ENCODE measurements at regions not wholly inside any gene's neighbourhood (a gene's known extent, or its start where the extent isn't known, plus 50 kb on each side); places are given as distances from the start of the nearest gene placed in this dataset.
A peak's percentile ranks its signal among the peaks of the same experiment; 100 is the strongest.

- ChIA-PET POLR2A (no interaction called here), CTCF (interaction anchor here (0.6 to 1.3 kb wide), 4 partner anchors 11 to 889 kb away, joined by 3 to 4 read pairs (median 3); partner anchors contain the start of gene APP)
- Histone ChIP-seq H3K79me2 (ENCODE audit: insufficient read depth) (no peaks in the 10 kb centered on the region), H3F3A (replicated peaks; ENCODE audit: insufficient read depth) (no peaks in the 10 kb centered on the region), H2AFZ (ENCODE audit: low read depth) (no peak overlapping the region), H3K27me3 (ENCODE audit: insufficient read depth) (no peaks in the 10 kb centered on the region), H3K4me3 (ENCODE audit: low read depth in 2 of 2, low read length in 1 of 2) (no peak overlapping the region), H3K9ac (no peak overlapping the region), H3K9me3 (no peaks in the 10 kb centered on the region), H3K9me2 (no peaks in the 10 kb centered on the region), H3K4me1 (ENCODE audit: control insufficient read depth in 1 of 2, insufficient read depth in 2 of 2, low read depth in 1 of 2, low read length in 1 of 2) (peaks cover 0 to 11% of the 10 kb centered on the region in 2 experiments; a peak in 3 of 4 replicates), H4K20me1 (ENCODE audit: insufficient read depth) (no peaks in the 10 kb centered on the region), H3K27ac (ENCODE audit: low read depth in 2 of 2, low read length in 1 of 2) (peak overlapping the region in 1 of 2 experiments; percentile 77; a peak in 2 of 4 replicates), H3K4me2 (no peak overlapping the region), H3K36me3 (replicated peaks in 1 of 2; ENCODE audit: control insufficient read depth in 1 of 2, insufficient read depth in 2 of 2, low read length in 1 of 2) (no peaks in the 10 kb centered on the region)
- 14% methylated on average over 2 of the region's 3 CpGs for WGBS (ENCODE audit: low lambda C conversion rate)
- TF ChIP-seq USF1 (IDR thresholded peaks at IDR 0.05; ENCODE audit: borderline replicate concordance, low read depth) = no peak
- TF ChIP-seq FOXM1 (IDR thresholded peaks at IDR 0.05; ENCODE audit: low read depth) = no peak
- TF ChIP-seq MXI1 (IDR thresholded peaks at IDR 0.05; ENCODE audit: low read depth, low read length) = peak; percentile 35; the same call in 1 of the 2 replicates
- peak; percentile 80 for TF ChIP-seq CHD2 (IDR thresholded peaks at IDR 0.05; ENCODE audit: low read length, partially characterized antibody)
- TF ChIP-seq MEF2A (IDR thresholded peaks at IDR 0.05; ENCODE audit: borderline replicate concordance, low read depth) = no peak
- TF ChIP-seq EZH2phosphoT487 (IDR thresholded peaks at IDR 0.05; ENCODE audit: borderline replicate concordance, low read depth) = no peak
- TF ChIP-seq REST (IDR thresholded peaks at IDR 0.05; ENCODE audit: low read depth, low read length) = no peak
- peak; percentile 87 for TF ChIP-seq RCOR1 (IDR thresholded peaks at IDR 0.05; ENCODE audit: low read length)
- TF ChIP-seq GATA2 (CRISPR knock-in tag; IDR thresholded peaks at IDR 0.05) = peak; percentile 59
- peak; percentile 33; the same call in 1 of the 2 replicates for TF ChIP-seq TCF12 (IDR thresholded peaks at IDR 0.05)
- TF ChIP-seq GABPA (IDR thresholded peaks at IDR 0.05; ENCODE audit: low read depth) = no peak
- TF ChIP-seq RAD21 (IDR thresholded peaks at IDR 0.05; ENCODE audit: low read length) = peak; percentile 43
- no peak for TF ChIP-seq MAX (IDR thresholded peaks at IDR 0.05; ENCODE audit: low read depth)
- TF ChIP-seq RFX5 (IDR thresholded peaks at IDR 0.05; ENCODE audit: low read length) = no peak
- no peak for TF ChIP-seq YY1 (IDR thresholded peaks at IDR 0.05; ENCODE audit: low read depth)
- no peak for TF ChIP-seq USF2 (IDR thresholded peaks at IDR 0.05; ENCODE audit: borderline replicate concordance, low read depth, low read length)
- no peak for TF ChIP-seq FOSL2 (IDR thresholded peaks at IDR 0.05; ENCODE audit: borderline replicate concordance, low read depth)
- 0 out of 2 replicates have a peak, but pooled peaks have one; percentile 23 for TF ChIP-seq POLR2AphosphoS5 (IDR thresholded peaks at IDR 0.05; ENCODE audit: low read depth, low read length)
- no peak for TF ChIP-seq IRF3 (IDR thresholded peaks at IDR 0.05; ENCODE audit: low read depth, low read length)
- TF ChIP-seq EP300 (IDR thresholded peaks at IDR 0.05; ENCODE audit: borderline replicate concordance in 1 of 2, low read depth in 1 of 2, low read length in 1 of 2) = peak in 1 of 2 experiments; percentile 92; a peak in 1 of 4 replicates
- no peak for TF ChIP-seq NRF1 (IDR thresholded peaks at IDR 0.05; ENCODE audit: low read depth, low read length)
- DNase-seq = peak; percentile 77
Observed at GRCh38 chr21:26280775-26281174, 110.2 kb upstream of the APP start.
